ENCODE measurements at regions not wholly inside any gene's neighbourhood (a gene's known extent, or its start where the extent isn't known, plus 50 kb on each side); places are given as distances from the start of the nearest gene placed in this dataset.

GRCh38 chr12:92602476-92602875 is 100.3 kb upstream of the PLEKHG7 start:
- TF ChIP-seq CTCF (IDR thresholded peaks at IDR 0.05): no peak
- TF ChIP-seq POLR2A (IDR thresholded peaks at IDR 0.05): no peak
